HG03108 (cell line): ENCODE measurements at regions not wholly inside any gene's neighbourhood (a gene's known extent, or its start where the extent isn't known, plus 50 kb on each side); places are given as distances from the start of the nearest gene placed in this dataset.
"Not testable (repeated sequence)": the region's sequence is repeated elsewhere in the genome, so short reads cannot be mapped to it uniquely, and the experiment has no call there.

ENCODE experiments used
- ATAC-seq: cut with Tn5 transposase; IDR thresholded peaks from one replicate; pipeline ENCODE4 v1.9.1; 2021; ENCODE audit warnings: moderate library complexity; ENCODE audit not compliant: unreplicated experiment

DNA sequence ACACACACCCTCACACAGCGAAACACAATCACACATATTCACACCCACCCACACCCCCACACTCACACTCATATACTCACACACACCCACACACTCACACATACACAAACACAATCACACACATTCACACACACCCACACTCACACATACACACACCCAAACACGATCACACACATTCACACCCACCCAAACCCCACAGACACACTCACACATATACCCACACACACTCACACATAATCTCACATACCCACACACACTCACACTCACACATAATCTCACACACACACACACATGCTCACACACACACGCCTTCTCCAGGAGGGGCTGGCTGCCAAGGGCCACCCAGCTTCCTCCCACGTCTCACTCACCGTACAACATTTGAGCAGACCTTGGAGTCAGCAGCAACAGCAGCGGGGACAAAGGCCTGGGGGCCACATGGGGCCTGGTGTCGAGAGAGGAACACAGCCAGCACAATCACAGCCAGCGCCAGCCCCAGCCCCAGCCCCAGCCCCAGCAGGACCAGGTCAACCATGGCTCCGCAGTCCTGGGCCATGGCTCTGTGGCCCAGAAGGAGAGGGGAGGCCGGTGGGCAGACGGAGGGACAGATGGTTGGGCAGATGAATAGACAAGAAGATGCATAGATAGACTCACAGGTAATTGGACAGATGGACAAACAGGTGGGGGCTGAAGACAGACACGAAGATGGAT lies 932.9 kb downstream of the TUBA3C start:
- not testable (repeated sequence) for ATAC-seq

DNA sequence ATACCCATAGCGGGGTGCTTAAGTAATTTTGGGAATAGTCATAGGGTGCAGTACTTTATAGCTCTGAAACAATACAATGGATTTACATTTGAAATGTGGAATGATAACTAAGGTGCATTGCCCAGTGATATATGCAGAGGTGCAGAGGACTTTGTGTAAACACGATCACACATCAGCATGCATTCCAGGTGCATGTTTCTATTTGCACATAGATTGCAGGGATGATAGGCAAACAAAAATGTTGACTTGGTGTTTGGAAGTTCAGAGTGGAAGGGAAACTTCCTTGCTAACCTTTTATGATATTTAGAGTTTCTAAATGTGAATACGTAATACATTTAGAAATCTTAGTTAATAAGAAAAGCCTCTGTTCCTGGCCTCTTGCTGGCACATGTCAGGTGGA lies 941.5 kb downstream of the TUBA3C start:
- ATAC-seq, result not testable (repeated sequence)

DNA sequence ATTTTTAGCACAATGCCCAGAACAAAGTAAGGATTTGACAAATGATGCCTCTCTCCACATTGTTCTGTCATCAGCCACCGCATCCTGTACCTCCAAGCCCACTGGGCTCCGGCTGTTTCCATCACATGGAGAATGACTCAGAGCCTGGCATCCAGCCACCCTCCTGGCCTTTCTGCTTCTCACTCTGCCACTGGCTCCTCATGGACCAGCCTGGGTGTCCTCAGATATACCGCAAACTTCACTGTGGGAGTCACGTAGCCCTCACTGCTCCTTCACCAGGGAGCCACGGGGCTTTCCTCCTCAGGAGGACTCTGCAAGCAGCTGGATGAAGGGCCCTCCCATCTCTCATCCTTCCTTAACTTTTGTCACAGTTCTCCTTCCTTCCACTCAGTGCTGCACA lies 943.0 kb downstream of the TUBA3C start:
- ATAC-seq, result not testable (repeated sequence)

DNA sequence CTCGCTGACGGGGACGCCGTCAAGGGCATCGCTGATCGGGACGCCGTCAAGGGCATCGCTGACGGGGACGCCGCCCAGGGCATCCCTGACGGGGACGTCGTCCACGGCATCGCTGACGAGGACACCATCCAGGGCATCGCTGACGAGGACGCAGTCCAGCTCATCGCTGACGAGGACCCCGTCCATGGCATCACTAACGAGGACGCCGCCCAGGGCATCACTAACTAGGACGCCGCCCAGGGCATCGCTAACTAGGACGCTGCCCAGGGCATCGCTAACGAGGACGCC lies 945.2 kb downstream of the TUBA3C start:
- ATAC-seq, result no peak

DNA sequence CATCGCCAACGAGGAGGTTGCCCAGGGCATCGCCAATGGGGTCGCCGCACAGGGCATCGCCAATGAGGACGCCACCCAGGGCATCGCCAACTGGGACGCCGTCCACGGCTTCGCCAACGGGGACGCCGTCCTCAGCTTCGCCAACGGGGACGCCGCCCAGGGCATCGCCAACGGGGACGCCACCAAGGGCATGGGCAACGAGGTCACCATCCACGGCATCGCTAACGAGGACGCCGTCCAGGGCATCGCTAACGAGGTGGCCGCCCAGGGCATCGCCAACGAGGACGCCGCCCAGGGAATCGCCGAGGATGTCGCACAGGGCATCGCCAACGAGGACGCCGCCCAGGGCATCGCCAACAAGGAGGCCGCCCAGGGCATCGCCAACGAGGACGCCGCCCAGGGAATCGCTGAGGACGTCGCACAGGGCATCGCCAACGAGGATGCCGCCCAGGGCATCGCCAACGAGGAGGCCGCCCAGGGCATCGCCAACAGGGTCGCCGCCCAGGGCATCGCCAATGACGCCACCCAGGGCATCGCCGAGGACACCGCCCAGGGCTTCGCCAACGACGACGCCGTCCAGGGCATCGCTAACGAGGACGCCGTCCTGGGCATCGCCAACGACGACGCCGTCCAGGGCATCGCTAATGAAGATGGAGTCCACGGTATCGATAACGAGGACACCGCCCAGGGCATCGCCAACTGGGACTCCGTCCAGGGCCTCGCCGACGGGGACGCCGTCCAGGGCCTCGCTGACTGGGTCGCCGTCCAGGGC lies 945.7 kb downstream of the TUBA3C start:
- no peak for ATAC-seq

DNA sequence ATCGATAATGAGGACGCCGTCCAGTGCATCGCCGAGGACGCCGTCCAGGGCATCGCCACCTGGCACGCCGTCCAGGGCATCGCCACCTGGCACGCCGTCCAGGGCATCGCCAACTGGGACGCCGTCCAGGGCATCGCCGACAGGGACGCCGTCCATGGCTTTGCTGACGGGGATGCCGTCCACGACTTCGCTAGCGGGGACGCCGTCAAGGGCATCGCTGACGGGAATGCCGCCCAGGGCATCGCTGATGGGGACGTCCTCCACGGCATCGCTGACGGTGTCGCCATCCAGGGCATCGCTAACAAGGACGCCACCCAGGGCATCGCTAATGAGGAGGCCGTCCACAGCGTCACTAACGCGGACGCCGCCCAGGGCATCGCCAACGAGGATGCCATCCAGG lies 946.5 kb downstream of the TUBA3C start:
- ATAC-seq, result no peak

DNA sequence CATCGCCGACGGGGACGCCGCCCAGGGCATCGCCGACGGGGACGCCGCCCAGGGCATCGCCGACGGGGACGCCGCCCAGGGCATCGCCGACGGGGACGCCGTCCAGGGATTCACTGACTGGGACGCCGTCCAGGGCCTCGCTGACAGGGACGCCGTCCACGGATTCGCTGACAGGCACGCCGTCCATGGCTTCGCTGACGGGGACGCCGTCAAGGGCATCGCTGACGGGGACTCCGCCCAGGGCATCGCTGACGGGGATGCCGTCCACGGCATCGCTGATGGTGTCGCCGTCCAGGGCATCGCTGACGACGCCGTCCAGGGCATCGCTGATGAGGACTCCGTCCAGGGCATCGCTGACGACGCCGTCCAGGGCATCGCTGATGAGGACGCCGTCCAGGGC lies 947.2 kb downstream of the TUBA3C start:
- not testable (repeated sequence) for ATAC-seq

DNA sequence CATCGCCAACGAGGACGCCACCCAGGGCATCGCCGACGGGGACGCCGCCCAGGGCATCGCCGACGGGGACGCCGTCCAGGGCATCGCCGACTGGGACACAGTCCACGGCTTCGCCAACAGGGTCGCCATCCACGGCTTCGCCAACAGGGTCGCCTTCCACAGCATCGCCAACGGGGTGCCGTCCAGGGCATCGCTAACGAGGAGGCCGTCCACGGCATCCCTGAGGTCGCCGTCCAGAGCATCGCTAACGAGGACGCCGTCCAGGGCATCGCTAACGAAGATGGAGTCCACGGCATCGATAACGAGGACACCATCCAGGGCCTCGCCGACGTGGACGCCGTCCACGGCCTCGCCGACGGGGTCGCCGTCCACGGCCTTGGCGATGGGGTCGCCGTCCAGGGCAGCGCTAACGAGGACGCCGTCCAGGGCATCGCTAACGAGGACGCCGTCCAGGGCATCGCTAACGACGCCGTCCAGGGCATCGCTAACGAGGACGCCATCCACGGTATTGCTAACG lies 947.8 kb downstream of the TUBA3C start:
- ATAC-seq, result no peak

DNA sequence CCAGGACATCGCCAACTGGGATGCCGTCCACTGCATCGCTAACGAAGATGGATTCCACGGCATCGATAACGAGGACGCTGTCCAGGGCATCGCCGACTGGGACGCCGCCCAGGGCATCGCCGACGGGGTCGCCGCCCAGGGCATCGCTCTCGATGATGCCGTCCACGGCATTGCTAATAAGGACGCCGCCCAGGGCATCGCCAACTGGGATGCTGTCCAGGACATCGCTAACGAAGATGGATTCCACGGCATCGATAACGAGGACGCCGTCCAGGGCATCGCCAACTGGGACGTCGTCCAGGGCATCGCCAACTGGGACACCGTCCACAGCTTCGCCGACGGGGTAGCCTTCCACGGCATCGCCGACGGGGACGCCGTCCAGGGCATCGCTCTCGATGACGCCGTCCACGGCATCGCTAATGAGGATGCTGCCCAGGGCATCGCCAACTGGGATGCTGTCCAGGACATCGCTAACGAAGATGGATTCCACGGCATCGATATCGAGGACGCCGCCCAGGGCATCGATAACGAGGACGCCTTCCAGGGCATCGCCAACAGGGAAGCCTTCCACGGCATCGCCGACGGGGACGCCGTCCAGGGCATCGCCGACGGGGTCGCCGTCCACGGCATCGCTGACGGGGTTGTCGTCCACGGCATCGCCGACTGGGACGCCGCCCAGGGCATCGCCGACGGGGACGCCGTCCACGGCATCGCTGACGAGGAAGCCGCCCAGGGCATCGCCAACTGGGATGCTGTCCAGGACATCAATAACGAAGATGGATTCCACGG lies 948.4 kb downstream of the TUBA3C start:
- ATAC-seq, result no peak

DNA sequence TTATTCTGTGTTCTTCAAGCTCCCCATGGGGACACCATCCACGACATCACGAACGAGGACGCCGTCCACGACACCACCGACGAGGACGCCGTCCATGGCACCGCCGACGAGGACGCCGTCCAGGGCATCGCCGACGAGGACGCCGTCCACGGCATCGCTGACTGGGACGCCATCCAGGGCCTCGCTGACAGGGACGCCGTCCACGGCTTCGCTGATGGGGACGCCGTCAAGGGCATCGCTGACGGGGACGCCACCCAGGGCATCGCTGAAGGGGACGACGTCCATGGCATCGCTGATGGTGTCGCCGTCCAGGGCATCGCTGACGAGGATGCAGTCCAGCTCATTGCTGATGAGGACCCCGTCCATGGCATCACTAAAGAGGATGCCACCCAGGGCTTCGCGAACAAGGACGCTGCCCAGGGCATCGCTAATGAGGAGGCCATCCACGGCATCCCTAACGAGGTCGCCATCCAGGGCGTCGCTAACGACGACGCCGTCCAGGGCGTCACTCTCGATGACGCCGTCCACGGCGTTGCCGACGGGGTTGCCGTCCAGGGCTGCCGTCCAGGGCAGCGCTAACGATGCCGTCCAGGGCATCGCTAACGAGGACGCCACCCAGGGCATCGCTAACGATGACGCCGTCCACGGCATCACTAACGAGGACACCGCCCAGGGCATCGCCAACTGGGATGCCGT lies 949.2 kb downstream of the TUBA3C start:
- ATAC-seq, result no peak

DNA sequence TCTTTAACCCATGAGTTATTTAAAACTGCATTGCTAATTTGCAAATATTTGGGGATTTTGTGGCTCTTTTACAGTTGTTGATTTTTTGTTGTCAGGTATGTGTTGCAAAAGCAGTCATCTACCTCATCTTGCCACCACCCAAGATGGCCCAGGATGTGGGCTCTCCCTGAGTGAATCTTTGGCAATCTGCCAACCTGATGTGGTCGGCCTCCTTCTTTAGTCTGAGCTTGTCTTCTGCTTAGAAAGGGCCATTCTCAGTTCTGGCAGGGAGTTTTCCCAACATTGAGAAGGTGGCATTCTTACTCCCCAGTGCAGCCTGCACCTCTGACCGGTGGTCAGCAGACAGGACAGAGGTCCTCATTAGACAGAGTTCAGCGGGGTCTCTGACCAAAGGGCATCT lies 957.2 kb downstream of the TUBA3C start:
- ATAC-seq, result not testable (repeated sequence)

DNA sequence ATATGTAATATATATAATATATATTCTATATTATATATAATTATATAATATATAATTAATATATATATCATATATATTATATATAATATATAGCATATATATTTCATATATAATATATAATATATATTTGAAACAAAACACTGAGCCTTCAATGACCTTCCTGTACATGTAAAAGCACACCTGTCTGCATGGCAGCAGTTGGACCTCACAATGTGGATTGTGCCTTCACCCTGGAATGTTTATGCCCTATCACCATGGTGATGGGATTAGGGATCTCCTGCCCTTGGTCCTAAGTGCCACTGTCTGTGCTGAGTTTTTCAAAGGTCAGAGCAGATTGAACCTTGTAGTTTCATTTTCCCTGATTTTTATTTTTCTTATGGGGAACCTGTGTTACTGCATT lies 966.9 kb downstream of the TUBA3C start:
- ATAC-seq, result not testable (repeated sequence)

DNA sequence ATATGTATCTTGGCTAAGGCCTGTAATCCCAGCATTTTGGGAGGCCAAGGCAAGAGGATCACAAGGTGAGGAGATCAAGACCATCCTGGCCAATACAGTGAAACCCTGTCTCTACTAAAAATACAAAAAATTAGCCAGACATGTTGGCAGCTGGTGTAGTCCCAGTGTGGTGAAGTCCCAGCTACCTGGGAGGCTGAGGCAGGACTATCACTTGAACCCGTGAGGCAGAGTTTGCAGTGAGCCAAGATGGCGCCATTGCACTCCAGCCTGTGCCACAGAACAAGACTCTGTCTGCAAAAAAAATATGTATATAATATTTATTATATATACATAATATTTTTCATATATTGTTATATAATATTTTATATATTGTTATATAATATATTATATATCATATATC lies 968.1 kb downstream of the TUBA3C start:
- ATAC-seq, result not testable (repeated sequence)

DNA sequence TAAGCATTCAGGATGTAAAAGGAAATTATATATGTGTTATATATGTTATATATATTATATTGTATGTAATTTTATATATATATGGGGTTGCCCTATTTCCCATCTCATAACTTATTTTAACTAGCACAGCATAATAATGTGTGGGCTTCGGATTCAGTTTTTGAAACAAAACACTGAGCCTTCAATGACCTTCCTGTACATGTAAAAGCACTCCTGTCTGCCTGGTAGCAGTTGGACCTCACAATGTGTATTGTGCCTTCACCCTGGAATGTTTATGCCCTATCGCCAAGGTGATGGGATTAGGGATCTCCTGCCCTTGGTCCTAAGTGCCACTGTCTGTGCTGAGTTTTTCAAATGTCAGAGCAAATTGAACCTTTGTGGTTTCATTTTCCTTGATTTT lies 968.8 kb downstream of the TUBA3C start:
- no peak for ATAC-seq

DNA sequence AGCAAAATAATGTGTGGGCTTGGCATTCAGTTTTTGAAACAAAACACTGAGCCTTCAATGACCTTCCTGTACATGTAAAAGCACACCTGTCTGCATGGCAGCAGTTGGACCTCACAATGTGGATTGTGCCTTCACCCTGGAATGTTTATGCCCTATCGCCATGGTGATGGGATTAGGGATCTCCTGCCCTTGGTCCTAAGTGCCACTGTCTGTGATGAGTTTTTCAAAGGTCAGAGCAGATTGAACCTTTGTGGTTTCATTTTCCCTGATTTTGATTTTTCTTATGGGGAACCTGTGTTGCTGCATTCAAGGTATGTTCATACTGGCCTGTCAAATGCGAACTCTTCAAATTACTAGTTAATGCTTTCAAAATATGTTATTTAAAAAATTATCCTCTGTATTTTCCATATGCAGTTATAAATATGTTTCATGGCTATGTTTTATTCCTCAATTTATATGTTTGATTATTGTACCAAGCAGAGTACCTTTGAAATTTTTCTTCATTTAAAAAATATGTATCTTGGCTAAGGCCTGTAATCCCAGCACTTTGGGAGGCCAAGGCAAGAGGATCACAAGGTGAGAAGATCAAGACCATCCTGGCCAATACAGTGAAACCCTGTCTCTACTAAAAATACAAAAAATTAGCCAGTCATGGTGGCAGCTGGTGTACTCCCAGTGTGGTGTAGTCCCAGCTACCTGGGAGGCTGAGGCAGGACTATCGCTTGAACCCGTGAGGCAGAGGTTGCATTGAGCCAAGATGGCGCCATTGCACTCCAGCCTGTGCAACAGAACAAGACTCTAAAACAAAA lies 969.7 kb downstream of the TUBA3C start:
- ATAC-seq, result peak; percentile 74

DNA sequence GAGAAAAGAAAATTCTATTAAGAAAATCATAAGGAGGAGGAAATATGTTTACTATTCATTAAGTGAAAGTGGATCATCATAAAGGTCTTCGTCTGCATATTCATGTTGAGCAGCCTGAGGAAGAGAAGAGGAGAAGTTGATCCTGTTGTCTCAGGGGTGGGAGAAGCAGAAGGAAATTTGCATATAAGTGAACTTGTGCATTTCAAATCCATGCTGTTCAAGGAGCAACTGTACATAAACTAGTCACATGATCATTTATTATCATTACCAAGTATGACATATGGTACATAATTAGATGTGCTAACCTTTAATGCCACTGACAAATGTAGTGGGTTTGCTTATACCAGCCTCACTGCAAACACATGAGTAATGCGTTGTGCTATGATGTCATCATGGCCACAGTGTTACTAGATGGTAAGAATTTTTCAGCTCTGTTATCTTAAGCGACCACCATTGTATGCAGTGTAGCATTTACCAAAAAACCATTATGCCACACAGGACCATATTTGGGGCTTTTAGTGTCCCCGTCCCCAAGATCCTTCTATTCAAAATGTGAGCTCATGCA lies 976.9 kb downstream of the TUBA3C start:
- ATAC-seq, result not testable (repeated sequence)

DNA sequence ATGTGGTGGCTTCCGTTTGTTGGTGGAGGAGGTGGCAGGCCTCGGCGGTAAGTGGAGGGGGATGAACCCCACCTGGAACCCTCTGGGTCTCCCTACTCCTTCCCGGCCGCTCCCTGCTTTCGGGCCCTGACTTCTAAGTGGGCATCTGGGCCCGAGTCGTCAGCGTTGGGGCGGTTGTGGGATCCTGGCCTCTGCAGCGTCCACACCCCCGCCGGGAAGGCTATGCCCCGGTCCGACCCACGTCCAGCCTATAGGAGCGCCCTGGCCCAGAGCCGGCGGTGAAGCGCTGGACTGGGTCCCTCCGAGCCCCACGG lies 986.3 kb downstream of the TUBA3C start:
- not testable (repeated sequence) for ATAC-seq

DNA sequence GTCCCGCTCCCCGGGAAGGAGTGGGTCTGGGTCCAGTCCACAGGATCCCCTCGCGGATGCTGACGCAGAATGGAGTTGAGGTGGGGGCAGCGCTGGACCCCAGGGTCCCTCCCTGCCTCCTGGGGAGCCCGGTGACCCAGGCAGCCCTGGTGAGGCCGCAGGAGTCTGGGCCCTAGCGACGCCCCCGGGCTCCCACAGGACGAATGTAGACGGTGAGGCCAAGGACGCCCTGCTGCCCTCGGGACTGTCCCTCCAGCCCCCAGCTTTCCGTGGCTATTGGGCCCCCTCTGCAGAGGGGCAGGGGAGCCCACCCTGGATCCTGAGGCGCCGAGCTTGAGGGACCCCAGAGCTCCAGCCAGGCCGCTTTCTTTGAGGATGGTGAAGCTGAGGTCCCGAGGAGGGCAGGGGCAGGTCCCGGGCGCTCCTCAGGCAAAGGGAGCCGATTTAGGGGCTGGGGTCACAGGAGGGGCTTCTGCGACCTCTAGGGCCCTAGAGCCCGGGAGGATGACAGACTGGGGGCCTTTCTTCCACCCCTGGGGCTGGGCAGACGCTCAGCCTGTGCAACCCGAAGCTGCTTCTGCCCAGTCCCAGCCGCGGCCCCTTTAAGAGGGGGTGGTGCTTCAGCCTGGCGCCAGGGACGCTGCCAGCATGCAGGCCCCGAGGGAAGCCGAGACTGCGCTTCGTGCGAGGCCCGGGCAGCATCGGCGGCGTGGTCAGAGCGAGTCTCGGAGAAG lies 986.8 kb downstream of the TUBA3C start:
- not testable (repeated sequence) for ATAC-seq

DNA sequence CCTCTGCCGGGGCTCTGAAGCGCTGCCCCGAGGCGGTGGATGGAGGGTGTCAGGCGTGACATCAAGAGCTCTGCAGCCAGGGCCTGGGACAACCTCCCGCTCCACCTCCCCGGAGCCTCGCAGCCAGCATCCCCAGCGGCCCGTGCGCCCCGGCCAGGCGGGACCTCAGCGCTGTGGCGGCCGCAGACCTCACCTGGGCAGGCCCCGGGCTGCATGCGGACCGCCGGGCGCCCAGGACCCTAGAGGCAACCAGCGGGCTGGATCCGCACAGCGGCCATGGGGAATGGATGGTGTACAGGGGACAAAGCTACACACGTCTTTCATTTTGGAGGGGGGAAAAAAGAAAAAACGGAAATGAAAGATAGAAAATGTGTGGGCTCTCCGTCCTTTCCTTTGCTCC lies 987.5 kb downstream of the TUBA3C start:
- not testable (repeated sequence) for ATAC-seq
